ENCODE measurements at regions not wholly inside any gene's neighbourhood (a gene's known extent, or its start where the extent isn't known, plus 50 kb on each side); places are given as distances from the start of the nearest gene placed in this dataset.

- H3K4me3 ChIP-seq, result no peak overlapping the region
- DNase-seq (ENCODE audit: low spot score), result no peak
- H3K4me3 Mint-ChIP-seq, result no peak overlapping the region
- H3K9me3 Mint-ChIP-seq, result no peaks in the 10 kb centered on the region
- H3K27me3 ChIP-seq, result no peaks in the 10 kb centered on the region
- no peak overlapping the region for H3K9ac ChIP-seq
- no peaks in the 10 kb centered on the region for H3K36me3 ChIP-seq
- H3K9me3 ChIP-seq (ENCODE audit: low read depth), result no peaks in the 10 kb centered on the region
- no peaks in the 10 kb centered on the region for H3K79me2 ChIP-seq (ENCODE audit: low read depth)
- H3K4me2 ChIP-seq, result no peak overlapping the region
- TF ChIP-seq EZH2phosphoT487 (IDR thresholded peaks at IDR 0.05) (no peak), EZH2 (IDR thresholded peaks at IDR 0.05) (no peak), CTCF (IDR thresholded peaks at IDR 0.05) (no peak)
- no peak overlapping the region for H3K27ac Mint-ChIP-seq
- peaks cover 5% of the 10 kb centered on the region for H3K4me1 Mint-ChIP-seq
- no peaks in the 10 kb centered on the region for H4K20me1 ChIP-seq (ENCODE audit: low read depth)
- no peaks in the 10 kb centered on the region for H3K4me1 ChIP-seq
- H3K27me3 Mint-ChIP-seq (ENCODE audit: insufficient read depth, low read depth), result peaks cover 2% of the 10 kb centered on the region
- no peaks in the 10 kb centered on the region for H3F3A ChIP-seq (ENCODE audit: low read depth)
- no peak overlapping the region for H2AFZ ChIP-seq (replicated peaks)
- H3K27ac ChIP-seq, result no peak overlapping the region
- H3K36me3 Mint-ChIP-seq, result no peaks in the 10 kb centered on the region
These were observed 368.4 kb downstream of the TXNL1 start for GRCh38 chr18:56269958-56270357.

GRCh38 chr18:56268952-56269351 is 369.4 kb downstream of the TXNL1 start:
- Histone ChIP-seq H3K9ac (no peak overlapping the region), H4K20me1 (ENCODE audit: low read depth) (no peaks in the 10 kb centered on the region), H3K4me3 (no peak overlapping the region), H3K27me3 (no peaks in the 10 kb centered on the region), H3K27ac (no peak overlapping the region), H2AFZ (replicated peaks) (no peak overlapping the region), H3K4me1 (no peaks in the 10 kb centered on the region), H3K79me2 (ENCODE audit: low read depth) (no peaks in the 10 kb centered on the region), H3K9me3 (ENCODE audit: low read depth) (no peaks in the 10 kb centered on the region), H3K4me2 (no peak overlapping the region), H3F3A (ENCODE audit: low read depth) (no peaks in the 10 kb centered on the region), H3K36me3 (no peaks in the 10 kb centered on the region)
- no peaks in the 10 kb centered on the region for H3K9me3 Mint-ChIP-seq
- peaks cover 5% of the 10 kb centered on the region for H3K4me1 Mint-ChIP-seq
- H3K27ac Mint-ChIP-seq, result no peak overlapping the region
- H3K4me3 Mint-ChIP-seq, result no peak overlapping the region
- no peaks in the 10 kb centered on the region for H3K36me3 Mint-ChIP-seq
- TF ChIP-seq EZH2phosphoT487 (IDR thresholded peaks at IDR 0.05), result no peak
- DNase-seq (ENCODE audit: low spot score), result no peak
- peaks cover 2% of the 10 kb centered on the region for H3K27me3 Mint-ChIP-seq (ENCODE audit: insufficient read depth, low read depth)

GRCh38 chr18:56267334-56267733 is 371.1 kb downstream of the TXNL1 start:
- H3K4me2 ChIP-seq, result no peak overlapping the region
- H2AFZ ChIP-seq (replicated peaks), result no peak overlapping the region
- DNase-seq (ENCODE audit: low spot score), result no peak
- H3K79me2 ChIP-seq (ENCODE audit: low read depth), result no peaks in the 10 kb centered on the region
- Mint-ChIP-seq H3K9me3 (no peaks in the 10 kb centered on the region), H3K36me3 (no peaks in the 10 kb centered on the region), H3K27ac (no peak overlapping the region), H3K4me1 (no peaks in the 10 kb centered on the region), H3K27me3 (ENCODE audit: insufficient read depth, low read depth) (peaks cover 2% of the 10 kb centered on the region), H3K4me3 (no peak overlapping the region)
- H3K9ac ChIP-seq, result no peak overlapping the region
- H3K9me3 ChIP-seq (ENCODE audit: low read depth), result no peaks in the 10 kb centered on the region
- TF ChIP-seq EZH2 (IDR thresholded peaks at IDR 0.05) (no peak), EZH2phosphoT487 (IDR thresholded peaks at IDR 0.05) (no peak), CTCF (IDR thresholded peaks at IDR 0.05) (no peak)
- no peaks in the 10 kb centered on the region for H3K27me3 ChIP-seq
- H3F3A ChIP-seq (ENCODE audit: low read depth), result peaks cover 10% of the 10 kb centered on the region
- no peak overlapping the region for H3K27ac ChIP-seq
- H4K20me1 ChIP-seq (ENCODE audit: low read depth), result no peaks in the 10 kb centered on the region
- H3K4me3 ChIP-seq, result no peak overlapping the region
- no peaks in the 10 kb centered on the region for H3K36me3 ChIP-seq
- H3K4me1 ChIP-seq, result no peaks in the 10 kb centered on the region

- no peak for DNase-seq (ENCODE audit: low spot score)
- Histone ChIP-seq H4K20me1 (ENCODE audit: low read depth) (no peaks in the 10 kb centered on the region), H3K4me1 (no peaks in the 10 kb centered on the region), H3K9ac (no peak overlapping the region), H3K4me2 (no peak overlapping the region), H2AFZ (replicated peaks) (no peak overlapping the region), H3K27ac (no peak overlapping the region), H3K9me3 (ENCODE audit: low read depth) (no peaks in the 10 kb centered on the region), H3K36me3 (no peaks in the 10 kb centered on the region), H3K4me3 (no peak overlapping the region), H3F3A (ENCODE audit: low read depth) (peaks cover 15% of the 10 kb centered on the region), H3K79me2 (ENCODE audit: low read depth) (no peaks in the 10 kb centered on the region), H3K27me3 (no peaks in the 10 kb centered on the region)
- H3K4me1 Mint-ChIP-seq, result peaks cover 5% of the 10 kb centered on the region
- H3K9me3 Mint-ChIP-seq, result peaks cover 7% of the 10 kb centered on the region
- no peaks in the 10 kb centered on the region for H3K27me3 Mint-ChIP-seq (ENCODE audit: insufficient read depth, low read depth)
- no peak overlapping the region for H3K27ac Mint-ChIP-seq
- H3K36me3 Mint-ChIP-seq, result no peaks in the 10 kb centered on the region
- TF ChIP-seq CTCF (IDR thresholded peaks at IDR 0.05) (no peak), EZH2 (IDR thresholded peaks at IDR 0.05) (no peak), EZH2phosphoT487 (IDR thresholded peaks at IDR 0.05) (no peak)
- no peak overlapping the region for H3K4me3 Mint-ChIP-seq
These were observed 380.2 kb downstream of the TXNL1 start for GRCh38 chr18:56258178-56258577.
